K562 (cell line): ENCODE measurements at regions not wholly inside any gene's neighbourhood (a gene's known extent, or its start where the extent isn't known, plus 50 kb on each side); places are given as distances from the start of the nearest gene placed in this dataset.

Experiments used
- ATAC-seq: fragments of 200-7000 bp; cut with Tn5 transposase; 3 replicates; pipeline ENCODE4 v1.9.1; 2020; ENCODE audit warnings: moderate library complexity
- BruUV-seq: library from RNA; stranded (reverse); fragments of 400-500 nt; replicated peaks from 2 replicates; lab custom pipeline; 2021; lab: Mats Ljungman, UMichigan
- CTCF ChIA-PET: fragments of 300-600 bp; formaldehyde crosslinking; extraction: SDS; loops from one replicate; lab custom pipeline; 2021; ENCODE audit warnings: low intra/inter-chr PET ratio; lab: Yijun Ruan, JAX
- POLR2A ChIA-PET: fragments of 300-600, 350-650 bp; sonication (Branson Sonifier 250); formaldehyde crosslinking; extraction: SDS; loops from one replicate; lab custom pipeline; 2021; ENCODE audit warnings: antibody characterized with exemption, inconsistent platforms; lab: Yijun Ruan, JAX
- DNase-seq, 4 experiments: peaks; one replicate each; pipeline versions ENCODE4 v3.0.0 to v3.0.0-alpha.2; 2011 to 2018; ENCODE audit warnings: low spot score in 3 of 4, mixed read lengths in 3 of 4; ENCODE audit errors: extremely low read depth in 1 of 4
- FAIRE-seq: peaks from 2 replicates; lab custom pipeline; 2011; peaks lifted over from hg19 to GRCh38; lab: Jason Lieb, UNC
- H2AFZ ChIP-seq: 2 replicates; pipeline ENCODE4 v1.6.0; 2011; ENCODE audit warnings: low read depth, low read length, control low read depth, inconsistent platforms
- H3K27ac ChIP-seq: fragments of 200-600 bp; 3 replicates; pipeline ENCODE4 v1.8.0; 2011; ENCODE audit warnings: low read depth, mild to moderate bottlenecking, control low read depth, inconsistent platforms, low read length, moderate library complexity, mixed read lengths; ENCODE audit errors: extremely low read depth
- H3K27me3 ChIP-seq, 2 experiments: fragments of 300-600 bp in 1 of 2; 2 replicates in 1 of 2; 3 replicates in 1 of 2; pipeline versions ENCODE4 v1.6.0 to v1.8.0; 2011; ENCODE audit warnings: inconsistent platforms in 2 of 2, low read length in 2 of 2, mild to moderate bottlenecking in 1 of 2, mixed read lengths in 1 of 2, moderate library complexity in 1 of 2; ENCODE audit not compliant: control insufficient read depth in 2 of 2, insufficient read depth in 2 of 2
- H3K36me3 ChIP-seq: fragments of 300-600 bp; 3 replicates; pipeline ENCODE4 v1.8.0; 2011; ENCODE audit warnings: mild to moderate bottlenecking, low read length, inconsistent platforms; ENCODE audit not compliant: control insufficient read depth, insufficient read depth
- H3K4me1 ChIP-seq, 2 experiments: fragments of 200-600 bp in 1 of 2; replicated peaks in 1 of 2; 2 replicates in 1 of 2; 3 replicates in 1 of 2; pipeline versions ENCODE4 v1.5.1 to v1.8.0; 2011; ENCODE audit warnings: inconsistent platforms in 2 of 2, low read length in 2 of 2, mild to moderate bottlenecking in 1 of 2, mixed read lengths in 1 of 2, moderate library complexity in 1 of 2; ENCODE audit not compliant: control insufficient read depth in 2 of 2, insufficient read depth in 2 of 2
- H3K4me2 ChIP-seq: 2 replicates; pipeline ENCODE4 v1.6.1; 2011; ENCODE audit warnings: low read length, control low read depth, inconsistent platforms, mixed read lengths; ENCODE audit not compliant: insufficient read depth
- H3K4me3 ChIP-seq: fragments of 200-600 bp; sonication (generic), shearing (Covaris generic); 2 replicates; pipeline ENCODE4 v1.5.1; 2016; ENCODE audit warnings: control low read depth, inconsistent platforms
- H3K79me2 ChIP-seq: fragments of 200-600 bp; 3 replicates; pipeline ENCODE4 v1.8.0; 2011; ENCODE audit warnings: low read length, inconsistent platforms; ENCODE audit not compliant: control insufficient read depth, insufficient read depth
- H3K9ac ChIP-seq, 2 experiments: 2 replicates each; pipeline versions ENCODE4 v1.6.0 to v1.6.1; 2011; ENCODE audit warnings: low read depth in 2 of 2, low read length in 2 of 2, control low read depth in 1 of 2, inconsistent platforms in 1 of 2, mild to moderate bottlenecking in 1 of 2, mixed read lengths in 1 of 2; ENCODE audit not compliant: insufficient read depth in 1 of 2
- H3K9me1 ChIP-seq: one replicate; pipeline ENCODE4 v1.6.0; 2011; ENCODE audit warnings: inconsistent platforms, mild to moderate bottlenecking, low read length, moderate library complexity; ENCODE audit not compliant: control insufficient read depth, insufficient read depth
- H3K9me3 ChIP-seq: replicated peaks from 2 replicates; pipeline ENCODE4 v1.5.1; 2011; ENCODE audit warnings: low read depth, low read length, inconsistent platforms; ENCODE audit not compliant: control insufficient read depth, insufficient read depth
- H4K20me1 ChIP-seq: replicated peaks from 2 replicates; pipeline ENCODE4 v1.6.1; 2011; ENCODE audit warnings: low read length, inconsistent platforms, mixed read lengths; ENCODE audit not compliant: control insufficient read depth, insufficient read depth
- BACH1 ChIP-seq: fragments of 200-800 bp; sonication (Bioruptor generic); IDR thresholded peaks from 2 replicates; pipeline ENCODE4 v1.6.1; 2016; ENCODE audit warnings: missing genetic modification characterization, missing compliant biosample characterization
- COPS2 ChIP-seq: fragments of 450-650 bp; conservative IDR thresholded peaks from 2 replicates; pipeline ENCODE4 v1.6.1; 2016; ENCODE audit warnings: mild to moderate bottlenecking, moderate library complexity
- ESRRA ChIP-seq: fragments of 450-650 bp; IDR thresholded peaks from 2 replicates; pipeline ENCODE4 v1.6.1; 2014; ENCODE audit warnings: low read depth, mild to moderate bottlenecking, moderate library complexity, borderline replicate concordance
- HDAC1 ChIP-seq, 2 experiments: fragments of 450-650 bp; IDR thresholded peaks; 2 replicates each; pipeline ENCODE4 v1.6.1; 2016 to 2017; ENCODE audit warnings: inconsistent platforms in 1 of 2, mild to moderate bottlenecking in 1 of 2, moderate library complexity in 1 of 2
- HEY1 ChIP-seq: fragments of 250-450 bp; sonication (Bioruptor Pico); IDR thresholded peaks from 2 replicates; pipeline ENCODE4 v1.5.0; 2020; ENCODE audit warnings: mild to moderate bottlenecking, moderate library complexity, borderline replicate concordance
- HIVEP1 ChIP-seq: fragments of 250-450 bp; sonication (Bioruptor Pico); IDR thresholded peaks from 2 replicates; pipeline ENCODE4 v1.4.0; 2020; ENCODE audit warnings: mild to moderate bottlenecking
- NFE2 ChIP-seq: IDR thresholded peaks from 2 replicates; pipeline ENCODE4 v1.6.1; 2014; ENCODE audit warnings: antibody characterized with exemption, low read depth
- SIN3A ChIP-seq, 2 experiments: fragments of 150-350 bp in 1 of 2; IDR thresholded peaks; 2 replicates each; pipeline ENCODE4 v1.6.1; 2011 to 2016; ENCODE audit warnings: borderline replicate concordance in 2 of 2, low read depth in 2 of 2, low read length in 2 of 2, mild to moderate bottlenecking in 2 of 2, moderate library complexity in 2 of 2; ENCODE audit not compliant: control insufficient read depth in 1 of 2
- SIRT6 ChIP-seq: IDR thresholded peaks from one replicate; pipeline ENCODE4 v1.6.1; 2012; ENCODE audit warnings: low read depth, mild to moderate bottlenecking, control low read depth, inconsistent platforms, low read length, moderate library complexity
- SOX6 ChIP-seq: fragments of 450-650 bp; IDR thresholded peaks from 2 replicates; pipeline ENCODE4 v1.6.1; 2014; ENCODE audit warnings: mild to moderate bottlenecking
- ZNF140 ChIP-seq: fragments of 250-450 bp; sonication (Bioruptor Pico); IDR thresholded peaks from 2 replicates; pipeline ENCODE4 v1.8.0; 2021; ENCODE audit warnings: moderate library complexity, mild to moderate bottlenecking, inconsistent platforms
- ZNF766 ChIP-seq: fragments of 200-800 bp; sonication (Bioruptor generic); conservative IDR thresholded peaks from 2 replicates; pipeline ENCODE4 v1.6.1; 2016; ENCODE audit warnings: missing genetic modification characterization, missing compliant biosample characterization
- ZNF830 ChIP-seq: fragments of 250-450 bp; sonication (Bioruptor Pico); IDR thresholded peaks from 2 replicates; pipeline ENCODE4 v1.5.0; 2021; ENCODE audit warnings: mild to moderate bottlenecking
- WGBS: fragments of 100-300 bp; shearing (Covaris generic); methylation state at CpG from one replicate; pipeline ENCODE4 v1.1.6; 2016; ENCODE audit warnings: low coverage, mixed read lengths; ENCODE audit not compliant: insufficient coverage; ENCODE audit errors: missing lambda C conversion rate; 5-methylcytosine and 5-hydroxymethylcytosine counted together
- in situ Hi-C: fragments of 300-500 bp; cut with MboI; formaldehyde crosslinking; loops from 4 replicates; pipeline ENCODE4 v1.15.0; 2018; ENCODE audit warnings: inconsistent platforms, mixed read lengths
- intact Hi-C: fragments of 100-400 bp; cut with micrococcal nuclease; formaldehyde crosslinking; loops from 2 replicates; pipeline ENCODE4 v1.14.2; 2022
- TF ChIP-seq, protein P1 (sequence below): IDR thresholded peaks from 2 replicates; pipeline ENCODE4 v1.6.1; 2016; ENCODE audit warnings: missing genetic modification characterization, missing compliant biosample characterization
- TF ChIP-seq, protein P2 (sequence below): fragments of 450-650 bp; IDR thresholded peaks from 2 replicates; pipeline ENCODE4 v1.6.1; 2018; ENCODE audit warnings: mild to moderate bottlenecking, low read depth; ENCODE audit not compliant: partially characterized antibody

DNA sequence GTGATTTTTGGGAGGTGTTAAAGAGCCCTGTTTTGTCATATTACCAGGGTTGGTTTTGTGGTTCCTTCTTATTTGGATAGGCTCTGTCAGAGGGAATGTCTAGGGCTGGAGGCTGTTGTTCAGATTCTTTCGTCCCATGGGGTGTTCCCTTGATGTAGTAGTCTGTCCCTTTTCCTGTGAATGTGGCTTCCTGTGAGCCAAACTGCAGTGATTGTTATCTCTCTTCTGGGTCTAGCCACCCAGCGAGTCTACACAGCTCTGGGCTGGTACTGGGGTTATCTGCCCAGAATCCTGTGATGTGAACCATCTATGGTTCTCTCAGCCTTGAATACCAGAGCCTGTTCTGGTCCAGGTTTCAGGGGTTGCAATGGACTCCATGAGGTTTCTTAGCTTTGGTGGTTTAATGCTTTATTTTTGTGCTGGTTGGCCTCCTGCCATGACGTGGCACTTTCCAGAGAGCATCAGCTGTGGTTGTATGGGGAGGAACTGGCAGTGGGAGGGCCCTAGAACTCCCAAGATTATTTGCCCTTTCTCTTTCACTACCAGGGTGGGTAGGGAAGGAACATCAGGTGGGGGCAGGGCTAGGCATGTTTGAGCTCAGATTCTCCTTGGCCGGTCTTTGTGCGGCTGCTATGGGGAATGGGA is 78.8 kb downstream of the SPRY2 start:
- POLR2A ChIA-PET: no interaction called here

DNA sequence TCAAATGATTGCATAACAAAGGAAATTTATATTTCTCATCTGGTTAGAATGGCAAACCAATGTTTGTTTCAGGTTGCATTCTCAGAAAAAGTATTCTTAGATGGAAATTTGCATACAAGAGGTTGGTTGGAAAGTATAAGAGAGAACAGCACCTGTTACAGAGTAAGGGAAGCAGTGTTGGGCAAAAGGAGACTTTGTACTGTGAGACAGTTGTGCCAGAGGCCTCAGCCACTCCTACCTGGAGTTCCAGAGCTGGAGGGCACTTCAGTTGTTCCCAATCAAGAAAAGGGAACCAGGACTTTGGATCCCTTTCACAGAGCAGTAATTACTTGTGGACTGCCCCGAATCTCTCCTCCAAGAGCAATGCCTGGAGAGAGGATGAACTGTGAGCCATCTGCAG is 81.8 kb downstream of the SPRY2 start:
- no TSS peak for BruUV-seq
- ATAC-seq (no peak), DNase-seq (no peak), FAIRE-seq (no peak)
- ChIA-PET POLR2A (no interaction called here), CTCF (no interaction called here)
- WGBS: 0% methylated on average over 1 of the region's 1 CpG
- no peaks in the 10 kb centered on the region for H3K36me3 ChIP-seq
- H3K79me2 ChIP-seq: no peaks in the 10 kb centered on the region
- no peak overlapping the region for H3K4me2 ChIP-seq
- H4K20me1 ChIP-seq: no peaks in the 10 kb centered on the region
- no peak overlapping the region for H3K27ac ChIP-seq
- H3K9me3 ChIP-seq: no peaks in the 10 kb centered on the region
- H3K4me1 ChIP-seq: no peaks in the 10 kb centered on the region
- H3K9ac ChIP-seq: no peak overlapping the region
- intact Hi-C loops: no loop called here
- in situ Hi-C loops: no loop called here
- no peaks in the 10 kb centered on the region for H3K9me1 ChIP-seq
- no peak overlapping the region for H3K4me3 ChIP-seq
- H2AFZ ChIP-seq: no peak overlapping the region
- H3K27me3 ChIP-seq: no peaks in the 10 kb centered on the region
- TF ChIP-seq, protein P1, sequence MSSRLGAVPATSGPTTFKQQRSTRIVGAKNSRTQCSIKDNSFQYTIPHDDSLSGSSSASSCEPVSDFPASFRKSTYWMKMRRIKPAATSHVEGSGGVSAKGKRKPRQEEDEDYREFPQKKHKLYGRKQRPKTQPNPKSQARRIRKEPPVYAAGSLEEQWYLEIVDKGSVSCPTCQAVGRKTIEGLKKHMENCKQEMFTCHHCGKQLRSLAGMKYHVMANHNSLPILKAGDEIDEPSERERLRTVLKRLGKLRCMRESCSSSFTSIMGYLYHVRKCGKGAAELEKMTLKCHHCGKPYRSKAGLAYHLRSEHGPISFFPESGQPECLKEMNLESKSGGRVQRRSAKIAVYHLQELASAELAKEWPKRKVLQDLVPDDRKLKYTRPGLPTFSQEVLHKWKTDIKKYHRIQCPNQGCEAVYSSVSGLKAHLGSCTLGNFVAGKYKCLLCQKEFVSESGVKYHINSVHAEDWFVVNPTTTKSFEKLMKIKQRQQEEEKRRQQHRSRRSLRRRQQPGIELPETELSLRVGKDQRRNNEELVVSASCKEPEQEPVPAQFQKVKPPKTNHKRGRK: no peak
- TF ChIP-seq, protein P2, sequence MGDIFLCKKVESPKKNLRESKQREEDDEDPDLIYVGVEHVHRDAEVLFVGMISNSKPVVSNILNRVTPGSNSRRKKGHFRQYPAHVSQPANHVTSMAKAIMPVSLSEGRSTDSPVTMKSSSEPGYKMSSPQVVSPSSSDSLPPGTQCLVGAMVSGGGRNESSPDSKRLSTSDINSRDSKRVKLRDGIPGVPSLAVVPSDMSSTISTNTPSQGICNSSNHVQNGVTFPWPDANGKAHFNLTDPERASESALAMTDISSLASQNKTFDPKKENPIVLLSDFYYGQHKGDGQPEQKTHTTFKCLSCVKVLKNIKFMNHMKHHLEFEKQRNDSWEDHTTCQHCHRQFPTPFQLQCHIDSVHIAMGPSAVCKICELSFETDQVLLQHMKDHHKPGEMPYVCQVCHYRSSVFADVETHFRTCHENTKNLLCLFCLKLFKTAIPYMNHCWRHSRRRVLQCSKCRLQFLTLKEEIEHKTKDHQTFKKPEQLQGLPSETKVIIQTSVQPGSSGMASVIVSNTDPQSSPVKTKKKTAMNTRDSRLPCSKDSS: no peak
- no peak for TF ChIP-seq COPS2
- TF ChIP-seq HEY1: no peak
- TF ChIP-seq SIN3A (IDR thresholded peaks at IDR 0.05; ENCODE audit: borderline replicate concordance in 2 of 2, control insufficient read depth in 1 of 2, low read depth in 2 of 2, low read length in 2 of 2): no peak
- no peak for TF ChIP-seq ZNF830 (CRISPR knock-in tag)
- TF ChIP-seq SOX6: no peak
- TF ChIP-seq SIRT6: no peak
- no peak for TF ChIP-seq ZNF140
- no peak for TF ChIP-seq HIVEP1 (CRISPR knock-in tag)

More for the DNA sequence above, 78.8 kb downstream of the SPRY2 start:
- no peaks in the 10 kb centered on the region for H3K36me3 ChIP-seq
- ATAC-seq: no peak
- H3K9me1 ChIP-seq: no peaks in the 10 kb centered on the region
- no peak overlapping the region for H3K4me2 ChIP-seq
- H3K27ac ChIP-seq: no peak overlapping the region
- H3K27me3 ChIP-seq: no peaks in the 10 kb centered on the region
- no peaks in the 10 kb centered on the region for H3K79me2 ChIP-seq
- intact Hi-C loops: no loop called here
- CTCF ChIA-PET: no interaction called here
- TF ChIP-seq BACH1 (tag): peak; percentile 65; the same call in 1 of the 2 replicates
- peak; percentile 50; the same call in 1 of the 2 replicates for TF ChIP-seq ZNF766
- TF ChIP-seq NFE2: 0 out of 2 replicates have a peak, but pooled peaks have one; percentile 18
- no peak for TF ChIP-seq HDAC1 (IDR thresholded peaks at IDR 0.05)
- TF ChIP-seq ESRRA: no peak
- TF ChIP-seq, all 486 proteins: peak for 3
- 0% methylated on average over 3 of the region's 5 CpGs for WGBS
- Histone ChIP-seq H3K4me3 (no peak overlapping the region), H2AFZ (no peak overlapping the region), H3K4me1 (no peaks in the 10 kb centered on the region), H4K20me1 (no peaks in the 10 kb centered on the region), H3K9me3 (no peaks in the 10 kb centered on the region), H3K9ac (no peak overlapping the region)
- no peak for FAIRE-seq
- no peak for DNase-seq
- BruUV-seq: no TSS peak
- in situ Hi-C loops: no loop called here
